ENCODE measurements at regions not wholly inside any gene's neighbourhood (a gene's known extent, or its start where the extent isn't known, plus 50 kb on each side); places are given as distances from the start of the nearest gene placed in this dataset.
"Not testable (repeated sequence)": the region's sequence is repeated elsewhere in the genome, so short reads cannot be mapped to it uniquely, and the experiment has no call there.

DNA sequence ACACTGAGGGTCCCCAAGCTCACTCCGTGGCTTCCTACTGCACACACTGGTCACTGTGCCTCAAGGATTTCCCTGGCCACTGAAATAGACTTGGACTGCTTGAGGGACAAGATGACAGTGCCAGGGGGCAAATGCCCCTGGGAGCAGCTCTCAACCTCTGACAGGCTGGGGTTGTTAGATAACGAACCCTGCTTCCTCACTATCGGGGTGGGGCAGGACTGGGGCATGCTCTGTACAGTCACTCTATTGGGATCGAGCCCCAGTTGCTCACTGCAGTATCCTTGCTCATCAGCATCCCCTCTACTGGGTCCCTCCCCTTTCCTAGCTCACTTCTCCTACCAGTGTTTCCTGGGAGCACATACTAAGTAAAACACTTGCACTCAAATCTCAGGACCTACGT is 610.8 kb downstream of the NTRK3 start:
- H3K27ac ChIP-seq, result no peak overlapping the region
- H3K4me3 ChIP-seq, result no peak overlapping the region

DNA sequence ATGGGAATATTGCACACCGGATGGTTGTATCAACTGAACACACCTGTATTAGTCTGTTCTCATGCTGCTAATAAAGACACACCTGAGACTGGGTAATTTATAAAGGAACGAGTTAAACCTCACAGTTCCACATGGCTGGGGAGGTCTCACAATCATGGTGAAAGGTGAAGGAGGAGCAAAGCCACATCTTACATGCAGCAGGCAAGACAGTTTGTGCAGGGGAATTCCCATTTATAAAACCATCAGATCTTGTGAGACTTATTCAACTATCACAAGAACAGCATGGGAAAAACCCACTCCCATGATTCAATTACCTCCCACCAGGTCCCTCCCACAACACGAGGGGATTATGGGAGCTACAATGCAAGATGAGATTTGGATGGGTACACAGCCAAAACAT is 613.5 kb downstream of the NTRK3 start:
- H3K27ac ChIP-seq, H3K4me3 ChIP-seq: not testable (repeated sequence)

DNA sequence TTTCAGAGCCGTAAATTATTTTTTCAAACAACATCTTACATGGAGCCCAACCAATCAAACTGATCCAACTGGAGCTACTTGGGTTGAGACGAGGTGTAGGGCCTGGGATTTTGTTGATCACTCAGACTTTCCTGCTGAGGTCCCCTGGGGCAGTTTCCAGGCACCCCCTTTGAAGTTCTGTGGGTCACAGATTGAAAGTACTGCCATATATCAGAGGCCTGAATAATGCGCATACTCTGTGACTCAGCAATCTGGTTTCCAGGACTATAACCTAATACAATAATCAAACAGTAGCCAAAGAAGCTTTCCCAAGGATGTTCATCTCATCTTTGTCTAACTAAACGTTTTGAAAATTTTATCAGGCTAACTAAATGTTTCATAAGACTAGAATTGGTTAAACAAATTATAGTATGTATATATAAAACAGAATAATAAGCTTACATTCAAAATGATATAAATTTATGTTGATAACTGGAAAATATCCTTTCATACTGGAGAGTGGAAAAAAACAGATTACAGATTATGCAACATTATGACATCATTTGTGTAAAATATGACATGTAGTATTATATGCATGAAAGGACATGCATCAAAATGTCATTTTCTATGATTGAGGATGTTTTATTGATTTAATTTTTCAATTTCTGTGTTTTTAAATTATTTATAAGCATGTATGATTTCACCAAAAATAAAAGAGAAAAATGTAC is 617.1 kb downstream of the NTRK3 start:
- Histone ChIP-seq H3K4me3 (no peak overlapping the region), H3K27ac (no peak overlapping the region)

DNA sequence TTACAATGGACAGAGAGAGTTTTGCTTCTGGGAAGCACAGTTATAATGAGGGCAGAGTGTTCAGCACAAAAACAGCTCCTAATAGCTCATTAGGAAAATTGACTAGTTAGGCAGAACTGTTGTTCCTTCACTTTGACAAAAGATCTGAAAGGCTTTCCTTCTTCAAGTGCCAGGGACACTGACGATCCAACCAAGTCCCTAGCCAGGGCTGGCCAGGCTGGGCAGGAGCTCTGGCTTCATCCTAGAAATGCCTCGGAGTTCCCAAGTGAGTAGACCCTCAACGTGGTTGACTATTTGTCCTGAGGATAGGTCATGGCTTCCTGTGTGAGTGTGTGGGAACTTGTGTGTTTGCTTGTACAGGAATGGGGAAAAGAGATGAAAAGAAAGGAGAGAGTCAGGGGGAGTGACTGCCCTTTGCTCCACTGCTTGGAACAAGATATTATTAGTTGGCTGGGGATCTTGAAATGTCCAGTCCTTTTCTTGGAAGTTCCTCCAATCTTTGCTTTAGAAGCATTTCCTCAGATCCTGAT is 617.9 kb downstream of the NTRK3 start:
- Histone ChIP-seq H3K4me3 (no peak overlapping the region), H3K27ac (no peak overlapping the region)

DNA sequence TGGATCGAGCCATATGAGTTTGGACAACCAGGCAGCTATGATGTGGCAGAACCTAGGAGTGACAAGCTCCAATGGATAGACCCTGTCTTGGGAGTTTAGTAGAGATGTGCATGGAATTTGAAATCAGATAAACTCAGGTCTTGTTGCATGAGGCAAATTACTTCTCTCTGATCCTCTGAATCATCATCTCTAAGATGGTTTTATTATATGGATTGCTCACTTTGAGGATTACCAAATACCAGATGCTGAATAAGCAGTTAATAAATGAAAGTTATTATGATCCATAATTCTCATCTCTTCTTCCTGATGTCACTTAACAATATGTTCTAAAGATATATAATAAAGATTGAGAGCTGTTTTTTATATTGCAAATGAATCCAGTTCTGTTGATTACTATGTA is 622.2 kb downstream of the NTRK3 start:
- no peak overlapping the region for H3K27ac ChIP-seq
- H3K4me3 ChIP-seq, result no peak overlapping the region

DNA sequence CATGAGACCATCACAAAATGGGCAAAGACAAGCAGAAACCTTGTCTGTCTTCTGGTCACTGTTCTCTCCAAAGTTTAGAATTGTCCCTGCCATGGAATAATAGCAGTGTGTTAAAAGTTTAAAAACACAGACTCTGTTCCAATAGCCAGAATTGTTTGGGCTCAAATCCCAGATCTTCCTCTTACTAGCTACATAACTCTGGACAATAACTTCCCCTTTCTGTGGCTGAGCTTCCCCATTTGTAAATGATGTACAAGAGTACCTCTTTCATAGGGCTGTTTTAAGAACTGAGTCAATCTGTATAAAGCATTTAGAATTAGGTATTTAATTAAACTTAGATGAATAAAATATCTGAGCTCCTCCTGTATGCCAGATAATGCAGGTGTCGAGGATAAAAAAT is 623.0 kb downstream of the NTRK3 start:
- Histone ChIP-seq H3K27ac (no peak overlapping the region), H3K4me3 (no peak overlapping the region)

DNA sequence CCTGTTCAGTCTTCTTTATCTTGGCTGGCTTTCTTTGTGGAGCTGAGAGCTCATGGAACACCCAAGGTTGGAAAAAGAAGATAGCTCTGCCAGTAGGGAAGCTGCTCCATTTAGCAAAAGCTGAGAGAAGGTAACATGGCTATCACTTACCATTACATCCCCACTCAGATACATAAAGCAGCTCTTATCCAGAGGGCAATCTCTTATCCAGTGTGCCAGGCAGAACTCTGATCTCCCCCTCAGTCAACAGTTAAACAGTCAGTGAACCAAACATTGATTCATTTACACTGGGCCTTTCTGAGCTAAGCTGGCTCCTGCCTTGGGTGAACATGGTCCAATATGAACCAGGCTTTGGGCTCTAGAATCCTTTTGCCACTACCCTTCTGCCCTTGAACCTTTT is 624.2 kb downstream of the NTRK3 start:
- Histone ChIP-seq H3K27ac (no peak overlapping the region), H3K4me3 (no peak overlapping the region)

DNA sequence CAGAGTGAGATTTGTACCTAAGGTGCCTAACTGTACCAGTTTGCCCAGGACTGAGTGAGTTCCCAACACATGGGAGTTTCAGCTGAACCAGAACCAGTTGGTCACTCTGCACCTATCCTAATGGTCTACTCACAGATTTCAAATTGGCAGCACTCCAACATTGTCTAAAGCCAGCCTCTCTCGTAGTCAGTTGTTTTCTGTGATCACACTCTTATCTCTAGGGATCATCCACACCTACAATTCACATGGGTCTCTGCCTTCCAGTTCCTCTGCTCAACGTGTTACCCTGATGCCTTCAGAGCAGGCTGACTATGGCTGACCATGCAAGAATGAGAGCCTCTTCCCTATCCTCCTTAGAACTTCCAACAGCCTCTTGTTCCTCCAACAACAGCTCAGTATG is 624.8 kb downstream of the NTRK3 start:
- Histone ChIP-seq H3K4me3 (no peak overlapping the region), H3K27ac (no peak overlapping the region)

DNA sequence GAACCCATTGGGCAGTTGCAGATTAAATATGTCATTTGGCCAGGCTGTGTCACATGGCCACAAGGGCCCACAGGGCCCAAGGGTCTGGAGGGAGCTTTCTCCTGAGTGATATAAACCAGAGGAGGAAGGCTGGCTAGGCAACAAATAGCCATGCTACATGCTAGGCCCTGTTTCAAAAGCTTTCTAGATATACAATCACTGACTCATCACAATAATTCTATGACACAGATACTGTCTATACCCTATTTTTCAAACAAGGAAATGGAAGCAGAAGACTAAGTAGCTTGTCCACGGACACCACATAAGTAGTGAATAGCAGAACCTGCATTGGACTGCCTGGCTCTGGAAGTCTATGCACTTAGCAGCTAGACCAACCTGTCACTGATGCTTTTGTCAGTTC is 625.4 kb downstream of the NTRK3 start:
- Histone ChIP-seq H3K27ac (no peak overlapping the region), H3K4me3 (no peak overlapping the region)

DNA sequence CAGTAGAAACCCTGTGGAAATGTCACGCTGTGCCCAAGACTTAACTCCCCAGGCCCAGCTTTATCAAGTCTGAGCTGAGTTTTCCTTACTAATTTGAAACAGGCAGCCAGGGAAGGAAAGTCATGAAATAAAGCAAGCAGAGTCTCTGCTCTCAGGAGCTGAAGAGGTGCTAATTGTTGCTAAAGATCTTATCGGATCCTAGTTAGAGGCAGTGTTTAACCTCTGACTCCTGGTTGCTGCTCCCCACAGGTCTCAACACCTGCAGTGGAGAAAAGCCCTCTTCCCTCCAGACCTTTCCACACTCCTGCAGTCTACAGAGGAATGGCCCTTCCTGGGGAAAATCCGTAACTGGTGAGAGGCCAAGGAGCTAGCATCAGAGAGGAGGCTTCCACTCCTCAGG is 628.2 kb downstream of the NTRK3 start:
- no peak overlapping the region for H3K27ac ChIP-seq
- H3K4me3 ChIP-seq, result no peak overlapping the region

DNA sequence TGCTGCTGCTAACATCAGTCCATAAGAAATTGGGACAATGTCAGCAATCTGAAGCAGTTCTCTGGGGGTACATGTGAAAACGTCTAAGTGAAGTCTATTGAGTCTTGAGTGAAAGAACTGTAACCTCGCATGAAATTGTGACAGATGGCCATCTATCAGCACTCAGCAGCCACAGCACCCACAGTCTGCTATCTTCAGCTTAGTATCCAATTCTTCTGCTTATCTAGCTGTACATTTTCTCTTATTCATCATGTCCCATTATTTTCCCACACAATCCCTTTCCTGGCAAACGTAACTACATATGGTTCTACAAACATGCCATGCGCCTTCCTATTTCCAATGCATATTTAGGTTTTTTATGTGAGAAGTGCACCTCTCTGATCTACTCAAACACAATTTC is 629.7 kb downstream of the NTRK3 start:
- no peak overlapping the region for H3K27ac ChIP-seq
- no peak overlapping the region for H3K4me3 ChIP-seq

DNA sequence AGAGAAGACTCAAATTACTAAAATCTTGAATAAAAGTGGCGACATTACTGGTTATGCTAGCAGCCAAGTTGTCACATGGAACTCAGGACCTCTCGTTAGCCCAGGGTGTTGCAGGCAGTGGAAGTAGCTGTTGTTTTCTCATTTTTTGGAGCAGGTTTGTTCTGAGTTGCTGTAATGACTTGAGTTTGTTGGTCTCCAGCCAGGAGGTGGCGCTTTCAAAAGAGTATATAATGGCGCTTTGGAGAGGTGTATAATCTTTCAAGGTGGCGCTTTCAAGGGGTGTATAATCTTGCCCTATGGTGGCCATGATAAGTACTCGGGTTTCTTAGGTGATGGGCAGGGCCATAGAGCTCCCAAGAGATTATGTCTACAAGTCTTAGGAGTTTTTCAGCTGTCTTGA is 632.7 kb downstream of the NTRK3 start:
- Histone ChIP-seq H3K27ac (no peak overlapping the region), H3K4me3 (no peak overlapping the region)

DNA sequence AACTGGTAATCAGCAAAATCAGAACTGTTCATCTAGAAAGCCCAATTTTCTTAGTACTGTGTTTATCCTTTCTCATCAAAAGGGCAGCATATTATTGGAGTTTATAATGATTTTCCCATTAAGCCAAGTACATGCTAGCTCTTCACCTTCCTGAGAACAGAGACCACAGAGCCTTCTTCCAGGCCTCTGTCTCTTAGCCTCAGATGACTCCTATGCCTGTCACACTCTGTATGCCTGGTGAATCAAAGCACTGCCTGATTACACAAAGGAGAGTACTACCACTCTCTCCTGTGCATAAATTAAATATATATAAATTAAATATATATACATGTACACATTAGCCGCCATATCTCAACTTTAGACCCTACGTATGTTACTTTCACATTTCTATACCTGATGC is 636.1 kb downstream of the NTRK3 start:
- no peak overlapping the region for H3K27ac ChIP-seq
- no peak overlapping the region for H3K4me3 ChIP-seq

DNA sequence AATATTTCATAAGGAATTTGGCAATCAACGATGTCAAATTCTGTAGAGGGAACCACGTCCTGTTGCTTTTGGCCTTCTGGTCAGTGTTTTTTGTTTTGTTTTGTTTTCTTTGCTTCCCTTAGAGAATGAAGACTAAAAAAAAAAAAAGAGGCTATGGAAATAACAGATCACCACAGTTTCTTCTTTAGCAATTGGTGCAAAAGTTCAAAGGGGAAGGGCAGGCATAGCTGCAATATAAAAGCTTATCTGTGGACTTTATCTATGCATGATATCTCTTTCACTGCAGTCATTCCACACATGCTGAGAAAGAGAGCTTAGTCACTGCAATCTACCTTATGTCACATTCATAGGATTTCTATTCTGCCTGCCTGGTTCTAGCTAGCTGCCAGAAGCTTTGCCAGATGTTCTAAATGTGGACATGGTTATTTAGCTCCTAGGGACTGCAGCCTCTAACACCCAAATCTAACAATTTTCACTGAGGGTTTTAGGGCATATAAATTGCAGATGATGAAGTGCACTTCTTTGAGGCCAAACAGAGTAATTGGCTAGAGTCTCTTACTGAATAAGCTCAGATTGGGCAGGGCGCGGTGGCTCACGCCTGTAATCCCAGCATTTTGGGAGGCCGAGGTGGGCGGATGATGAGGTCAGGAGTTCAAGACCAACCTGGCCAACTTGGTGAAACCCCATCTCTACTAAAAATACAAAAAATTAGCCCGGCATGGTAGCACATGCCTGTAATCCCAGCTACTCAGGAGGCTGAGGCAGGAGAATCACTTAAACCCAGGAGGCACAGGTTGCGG is 637.2 kb downstream of the NTRK3 start:
- no peak overlapping the region for H3K4me3 ChIP-seq
- H3K27ac ChIP-seq, result peak overlapping the region in 1 of 21 experiments; percentile 71

DNA sequence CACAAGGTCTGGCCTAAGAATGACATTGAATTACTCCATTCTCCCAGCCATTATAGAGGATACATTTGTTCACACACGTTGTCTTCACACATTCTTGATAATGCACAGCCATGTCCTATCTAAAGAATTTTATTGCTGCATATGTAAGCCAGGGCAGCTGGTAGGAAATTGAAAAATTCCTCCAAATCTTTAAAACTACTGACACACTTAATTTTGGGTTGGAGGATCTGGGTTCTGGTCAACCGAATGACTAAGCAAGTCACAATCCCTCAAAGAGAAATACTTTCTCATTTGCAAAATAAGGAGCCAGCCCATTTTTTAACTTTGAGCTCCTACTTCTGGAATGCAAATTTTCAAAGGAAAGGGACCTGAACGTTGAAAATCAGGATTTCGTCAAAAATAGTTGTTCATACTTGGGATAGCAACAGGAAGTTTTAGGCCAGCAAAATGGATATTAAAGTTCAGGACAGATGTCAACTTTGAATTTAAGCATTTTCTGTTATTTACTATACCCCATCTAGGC is 638.3 kb downstream of the NTRK3 start:
- H3K4me3 ChIP-seq, result no peak overlapping the region
- peak overlapping the region in 4 of 21 experiments; percentile 3 to 71 (median 28) for H3K27ac ChIP-seq

DNA sequence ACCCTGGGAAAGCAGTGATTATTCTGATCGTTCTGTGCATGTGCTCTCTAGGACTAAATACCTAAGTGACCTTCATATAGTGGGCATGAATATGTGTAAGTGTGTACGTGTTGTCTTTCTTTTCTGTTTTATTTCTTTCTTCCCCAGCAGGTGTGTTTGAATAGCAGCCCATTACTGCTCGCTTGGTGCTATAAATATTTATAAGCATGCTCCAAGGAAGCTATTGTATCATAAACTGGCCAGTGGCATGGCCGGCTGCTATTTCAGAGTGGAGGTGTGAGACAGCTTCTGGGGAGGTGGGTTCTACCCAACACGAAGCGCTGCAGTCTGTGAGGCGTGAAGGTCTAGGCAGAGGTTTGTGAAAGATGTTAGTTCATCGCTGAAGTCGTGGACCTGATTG is 641.8 kb downstream of the NTRK3 start:
- Histone ChIP-seq H3K4me3 (no peak overlapping the region), H3K27ac (no peak overlapping the region)

DNA sequence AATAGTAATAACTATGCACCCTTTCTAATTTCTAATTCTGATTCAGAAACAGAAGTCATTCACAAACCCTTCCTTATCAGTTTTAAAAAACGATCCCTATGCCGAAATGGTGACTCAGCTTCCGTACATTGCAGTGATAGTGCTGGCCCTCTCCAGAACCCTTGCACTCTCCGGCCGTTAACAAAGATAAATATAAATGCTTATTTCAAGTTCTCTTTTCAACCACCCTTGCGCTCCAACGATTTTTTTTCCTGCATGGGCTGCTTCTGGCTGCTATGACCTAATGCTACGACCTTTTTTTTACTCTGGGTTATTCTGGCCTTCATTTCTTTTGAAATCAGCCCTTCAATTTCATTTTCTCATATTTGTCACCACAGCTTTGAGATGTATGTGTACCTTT is 646.2 kb downstream of the NTRK3 start:
- H3K4me3 ChIP-seq, result no peak overlapping the region

DNA sequence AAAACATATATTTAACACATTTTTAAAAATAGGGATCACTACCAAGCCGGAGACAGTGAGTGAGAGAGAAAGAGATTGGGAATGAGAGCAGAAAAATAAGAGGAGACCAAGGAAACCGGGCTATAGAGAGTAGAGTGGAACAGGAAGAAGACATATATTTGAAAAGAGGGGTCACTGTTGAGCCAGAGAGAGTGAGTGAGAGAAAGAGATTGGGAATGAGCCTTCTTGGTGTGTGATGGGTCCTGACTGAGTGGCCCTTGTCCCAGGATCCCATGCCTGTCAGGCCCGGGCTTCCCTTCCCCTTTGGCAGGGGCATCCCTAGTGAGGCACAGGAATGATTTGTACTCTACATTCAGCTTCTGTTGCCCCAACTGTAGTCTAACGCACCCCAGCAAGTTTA is 646.6 kb downstream of the NTRK3 start:
- H3K27ac ChIP-seq, result peak overlapping the region in 4 of 21 experiments; percentile 11 to 57 (median 24)
- no peak overlapping the region for H3K4me3 ChIP-seq

More for the DNA sequence above, 646.2 kb downstream of the NTRK3 start:
- peak overlapping the region in 3 of 21 experiments; percentile 23 to 57 (median 25) for H3K27ac ChIP-seq

DNA sequence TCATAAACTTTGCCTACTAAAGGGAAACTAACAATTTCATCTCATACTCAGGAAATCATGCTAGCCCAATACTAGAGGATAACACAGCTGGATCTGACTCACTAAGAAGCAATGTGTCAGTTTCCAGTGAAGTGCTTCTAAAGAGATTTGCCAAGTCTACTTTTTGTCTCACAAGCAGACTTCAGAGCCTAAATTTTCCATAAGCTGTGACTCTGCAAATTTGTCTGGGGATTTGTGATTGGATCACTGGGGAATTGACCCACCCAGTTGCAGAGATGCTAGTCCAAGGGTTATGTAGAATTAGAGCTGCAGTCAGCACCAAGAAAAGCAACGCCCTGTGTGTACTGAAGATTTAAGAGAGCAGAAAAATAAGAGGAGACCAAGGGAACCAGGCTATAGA is 647.1 kb downstream of the NTRK3 start:
- peak overlapping the region in 3 of 21 experiments; percentile 11 to 57 (median 25) for H3K27ac ChIP-seq
- no peak overlapping the region for H3K4me3 ChIP-seq

DNA sequence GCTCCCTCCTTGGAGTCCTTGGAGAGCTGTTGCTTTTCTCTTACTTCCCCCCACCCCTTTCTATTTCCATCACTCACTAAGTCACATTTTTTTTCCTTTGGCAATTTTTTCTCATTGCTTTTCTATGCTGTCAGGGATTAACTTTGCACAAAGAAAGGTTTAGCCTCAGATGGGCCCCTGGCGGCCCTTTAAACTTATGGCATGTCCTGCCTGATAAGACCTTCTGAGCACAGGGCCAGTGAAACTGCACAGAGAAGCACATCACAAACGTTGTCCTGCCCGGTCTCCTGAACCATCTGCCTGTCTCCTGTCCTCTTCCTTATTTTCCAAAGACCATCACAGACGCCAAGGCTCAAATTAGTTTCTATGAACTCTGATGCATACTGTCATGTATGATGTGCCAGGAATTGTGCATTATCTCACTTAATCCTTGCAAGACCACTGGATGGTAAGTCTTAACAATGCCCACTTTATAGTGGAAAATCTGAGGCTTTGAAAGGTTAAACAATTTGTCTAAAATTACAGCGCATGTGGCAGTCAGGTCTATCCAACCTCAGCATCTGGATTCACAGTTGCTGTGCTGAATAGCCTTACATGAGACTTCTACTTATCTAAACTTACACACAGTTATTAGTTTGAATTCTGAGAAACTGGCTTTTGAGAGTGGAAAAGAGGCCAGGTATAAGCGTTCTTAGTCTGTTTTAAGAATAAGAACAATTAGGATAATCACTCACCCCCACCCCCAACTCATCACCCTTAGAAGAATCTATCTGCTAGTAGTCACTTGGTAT is 648.1 kb downstream of the NTRK3 start:
- Histone ChIP-seq H3K4me3 (no peak overlapping the region), H3K27ac (no peak overlapping the region)
